Liver (tissue), 8 donors: ENCODE measurements at regions not wholly inside any gene's neighbourhood (a gene's known extent, or its start where the extent isn't known, plus 50 kb on each side); places are given as distances from the start of the nearest gene placed in this dataset.

Source experiments
- DNase-seq: peaks from one replicate; pipeline ENCODE4 v3.0.0-alpha.2; 2017; ENCODE audit warnings: low spot score
- H3K27ac ChIP-seq, 2 donors: one replicate each; pipeline ENCODE4 v1.7.0; 2013; ENCODE audit warnings: inconsistent platforms in 2 of 2, low read length in 2 of 2, control low read depth in 1 of 2, low read depth in 1 of 2, mild to moderate bottlenecking in 1 of 2
- H3K27me3 ChIP-seq, 4 donors: one replicate each; pipeline versions ENCODE4 v1.6.1 to v1.7.0; 2013; ENCODE audit warnings: low read length in 3 of 4, inconsistent platforms in 1 of 4, mild to moderate bottlenecking in 1 of 4, moderate library complexity in 1 of 4; ENCODE audit not compliant: control insufficient read depth in 4 of 4, insufficient read depth in 4 of 4
- H3K36me3 ChIP-seq, 4 donors: one replicate each; pipeline versions ENCODE4 v1.6.1 to v1.7.0; 2013; ENCODE audit warnings: low read length in 3 of 4, mild to moderate bottlenecking in 3 of 4, low read depth in 1 of 4, moderate library complexity in 1 of 4; ENCODE audit not compliant: control insufficient read depth in 4 of 4, insufficient read depth in 3 of 4
- H3K4me1 ChIP-seq, 4 donors: one replicate each; pipeline versions ENCODE4 v1.6.1 to v1.7.0; 2013; ENCODE audit warnings: low read length in 3 of 4, mild to moderate bottlenecking in 3 of 4, moderate library complexity in 1 of 4; ENCODE audit not compliant: control insufficient read depth in 4 of 4, insufficient read depth in 4 of 4
- H3K4me3 ChIP-seq, 3 donors: one replicate each; pipeline versions ENCODE4 v1.6.1 to v1.7.0; 2013; ENCODE audit warnings: low read length in 3 of 3, control low read depth in 1 of 3, low read depth in 1 of 3, mild to moderate bottlenecking in 1 of 3
- H3K9ac ChIP-seq, 2 donors: one replicate each; pipeline ENCODE4 v1.7.0; 2013; ENCODE audit warnings: low read length in 2 of 2, mild to moderate bottlenecking in 2 of 2, moderate library complexity in 2 of 2, control low read depth in 1 of 2, low read depth in 1 of 2
- H3K9me3 ChIP-seq, 4 donors: one replicate each; pipeline versions ENCODE4 v1.6.1 to v1.7.0; 2013; ENCODE audit warnings: low read length in 3 of 4; ENCODE audit not compliant: control insufficient read depth in 4 of 4
- EGR1 ChIP-seq, 2 donors: IDR thresholded peaks; 2 replicates each; pipeline ENCODE4 v1.6.1; 2016 to 2018; ENCODE audit warnings: antibody characterized with exemption in 2 of 2, low read depth in 2 of 2
- FOXA1 ChIP-seq: IDR thresholded peaks from 2 replicates; pipeline ENCODE4 v1.6.1; 2016; ENCODE audit warnings: antibody characterized with exemption
- FOXA2 ChIP-seq: IDR thresholded peaks from 2 replicates; pipeline ENCODE4 v1.6.1; 2016; ENCODE audit warnings: antibody characterized with exemption
- GABPA ChIP-seq, 2 donors: IDR thresholded peaks in 1 of 2; conservative IDR thresholded peaks in 1 of 2; 2 replicates each; pipeline ENCODE4 v1.6.1; 2016; ENCODE audit warnings: antibody characterized with exemption in 2 of 2, mild to moderate bottlenecking in 1 of 2, moderate library complexity in 1 of 2
- HNF4A ChIP-seq, 2 donors: conservative IDR thresholded peaks; 2 replicates each; pipeline ENCODE4 v1.6.1; 2016; ENCODE audit warnings: antibody characterized with exemption in 2 of 2, mild to moderate bottlenecking in 2 of 2
- HNF4G ChIP-seq: IDR thresholded peaks from 2 replicates; pipeline ENCODE4 v1.6.1; 2016; ENCODE audit warnings: antibody characterized with exemption
- JUND ChIP-seq, 2 donors: IDR thresholded peaks; 2 replicates each; pipeline ENCODE4 v1.6.1; 2016; ENCODE audit warnings: antibody characterized with exemption in 2 of 2
- NR2F2 ChIP-seq: IDR thresholded peaks from 2 replicates; pipeline ENCODE4 v1.6.1; 2016; ENCODE audit warnings: antibody characterized with exemption
- RAD21 ChIP-seq, 2 donors: IDR thresholded peaks; 2 replicates each; pipeline ENCODE4 v1.6.1; 2016; ENCODE audit warnings: antibody characterized with exemption in 2 of 2, mild to moderate bottlenecking in 2 of 2
- RXRA ChIP-seq, 2 donors: IDR thresholded peaks; 2 replicates each; pipeline ENCODE4 v1.6.1; 2017 to 2018; ENCODE audit warnings: antibody characterized with exemption in 2 of 2, mild to moderate bottlenecking in 1 of 2
- SP1 ChIP-seq: IDR thresholded peaks from 2 replicates; pipeline ENCODE4 v1.6.1; 2018; ENCODE audit warnings: antibody characterized with exemption, mild to moderate bottlenecking
- YY1 ChIP-seq: IDR thresholded peaks from 2 replicates; pipeline ENCODE4 v1.6.1; 2016; ENCODE audit warnings: antibody characterized with exemption, mild to moderate bottlenecking
- WGBS: extraction: QIAGEN DNeasy Blood & Tissue Kit; methylation state at CpG from one replicate; pipeline ENCODE4 v1.1.7; 2013; 5-methylcytosine and 5-hydroxymethylcytosine counted together
- TF ChIP-seq, protein P1 (sequence below): fragments of 150-350 bp; IDR thresholded peaks from 2 replicates; pipeline ENCODE4 v1.5.1; 2017; ENCODE audit warnings: improper control_type of control experiment, low read depth, low read length; ENCODE audit not compliant: missing input control
- TF ChIP-seq, protein P2 (sequence below): IDR thresholded peaks from 2 replicates; pipeline ENCODE4 v1.6.1; 2016; ENCODE audit warnings: antibody characterized with exemption
- TF ChIP-seq, protein P3 (sequence below): IDR thresholded peaks from 2 replicates; pipeline ENCODE4 v1.6.1; 2016; ENCODE audit warnings: antibody characterized with exemption, mild to moderate bottlenecking
- TF ChIP-seq, protein P4 (sequence below): IDR thresholded peaks from 2 replicates; pipeline ENCODE4 v1.6.1; 2016; ENCODE audit warnings: antibody characterized with exemption
- donor health status: healthy.
- donor health status: healthy.
- donor health status: healthy.
- donor health status: healthy.
- donor health status: healthy.

- 49% methylated on average over 1 of the region's 1 CpG for WGBS
- Histone ChIP-seq H3K9me3 (no peaks in the 10 kb centered on the region), H3K27me3 (no peaks in the 10 kb centered on the region), H3K9ac (no peak overlapping the region), H3K36me3 (no peaks in the 10 kb centered on the region), H3K4me1 (no peaks in the 10 kb centered on the region), H3K4me3 (no peak overlapping the region), H3K27ac (no peak overlapping the region)
- TF ChIP-seq JUND (IDR thresholded peaks at IDR 0.05) (peak in 1 of 2 donors; percentile 31), RXRA (IDR thresholded peaks at IDR 0.05) (no peak)
- DNase-seq, result no peak
Measured at GRCh38 chr2:193103064-193103463, 908.3 kb upstream of the TMEFF2 start.

DNA sequence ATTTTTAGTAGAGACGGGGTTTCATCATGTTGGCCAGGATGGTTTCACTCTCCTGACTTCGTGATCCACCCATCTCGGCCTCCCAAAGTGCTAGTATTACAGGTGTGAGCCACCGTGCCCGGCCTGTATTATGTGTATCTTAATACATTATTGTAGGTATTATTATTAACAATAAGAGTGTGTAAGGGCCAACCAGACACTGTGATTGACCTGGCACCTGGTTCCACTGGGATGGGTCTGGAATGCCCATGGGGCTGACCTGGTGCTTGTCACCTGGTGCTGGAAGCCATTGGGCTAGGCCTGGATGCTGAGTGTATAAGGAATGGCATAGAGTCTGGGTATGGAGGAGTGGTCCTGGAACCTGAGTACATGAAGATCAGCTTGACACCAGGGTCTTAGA is 906.9 kb upstream of the TMEFF2 start:
- no peak overlapping the region for H3K27ac ChIP-seq
- WGBS, result 96% methylated on average over 5 of the region's 5 CpGs
- H3K36me3 ChIP-seq, result no peaks in the 10 kb centered on the region
- H3K9me3 ChIP-seq, result no peaks in the 10 kb centered on the region
- no peak for DNase-seq
- TF ChIP-seq YY1, result no peak
- no peak for TF ChIP-seq SP1
- TF ChIP-seq HNF4G, result no peak
- TF ChIP-seq, protein P1, sequence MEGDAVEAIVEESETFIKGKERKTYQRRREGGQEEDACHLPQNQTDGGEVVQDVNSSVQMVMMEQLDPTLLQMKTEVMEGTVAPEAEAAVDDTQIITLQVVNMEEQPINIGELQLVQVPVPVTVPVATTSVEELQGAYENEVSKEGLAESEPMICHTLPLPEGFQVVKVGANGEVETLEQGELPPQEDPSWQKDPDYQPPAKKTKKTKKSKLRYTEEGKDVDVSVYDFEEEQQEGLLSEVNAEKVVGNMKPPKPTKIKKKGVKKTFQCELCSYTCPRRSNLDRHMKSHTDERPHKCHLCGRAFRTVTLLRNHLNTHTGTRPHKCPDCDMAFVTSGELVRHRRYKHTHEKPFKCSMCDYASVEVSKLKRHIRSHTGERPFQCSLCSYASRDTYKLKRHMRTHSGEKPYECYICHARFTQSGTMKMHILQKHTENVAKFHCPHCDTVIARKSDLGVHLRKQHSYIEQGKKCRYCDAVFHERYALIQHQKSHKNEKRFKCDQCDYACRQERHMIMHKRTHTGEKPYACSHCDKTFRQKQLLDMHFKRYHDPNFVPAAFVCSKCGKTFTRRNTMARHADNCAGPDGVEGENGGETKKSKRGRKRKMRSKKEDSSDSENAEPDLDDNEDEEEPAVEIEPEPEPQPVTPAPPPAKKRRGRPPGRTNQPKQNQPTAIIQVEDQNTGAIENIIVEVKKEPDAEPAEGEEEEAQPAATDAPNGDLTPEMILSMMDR, result no peak
- no peak for TF ChIP-seq EGR1 (IDR thresholded peaks at IDR 0.05; ENCODE audit: low read depth in 2 of 2)
- TF ChIP-seq RXRA (IDR thresholded peaks at IDR 0.05), result no peak
- no peak for TF ChIP-seq RAD21 (IDR thresholded peaks at IDR 0.05)
- no peak for TF ChIP-seq HNF4A (conservative IDR thresholded peaks at IDR 0.05)
- TF ChIP-seq FOXA1, result no peak
- TF ChIP-seq, protein P2, sequence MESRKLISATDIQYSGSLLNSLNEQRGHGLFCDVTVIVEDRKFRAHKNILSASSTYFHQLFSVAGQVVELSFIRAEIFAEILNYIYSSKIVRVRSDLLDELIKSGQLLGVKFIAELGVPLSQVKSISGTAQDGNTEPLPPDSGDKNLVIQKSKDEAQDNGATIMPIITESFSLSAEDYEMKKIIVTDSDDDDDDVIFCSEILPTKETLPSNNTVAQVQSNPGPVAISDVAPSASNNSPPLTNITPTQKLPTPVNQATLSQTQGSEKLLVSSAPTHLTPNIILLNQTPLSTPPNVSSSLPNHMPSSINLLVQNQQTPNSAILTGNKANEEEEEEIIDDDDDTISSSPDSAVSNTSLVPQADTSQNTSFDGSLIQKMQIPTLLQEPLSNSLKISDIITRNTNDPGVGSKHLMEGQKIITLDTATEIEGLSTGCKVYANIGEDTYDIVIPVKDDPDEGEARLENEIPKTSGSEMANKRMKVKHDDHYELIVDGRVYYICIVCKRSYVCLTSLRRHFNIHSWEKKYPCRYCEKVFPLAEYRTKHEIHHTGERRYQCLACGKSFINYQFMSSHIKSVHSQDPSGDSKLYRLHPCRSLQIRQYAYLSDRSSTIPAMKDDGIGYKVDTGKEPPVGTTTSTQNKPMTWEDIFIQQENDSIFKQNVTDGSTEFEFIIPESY, result no peak
- TF ChIP-seq GABPA (IDR thresholded peaks at IDR 0.05 in 1 of 2, conservative IDR thresholded peaks at IDR 0.05 in 1 of 2), result no peak
- TF ChIP-seq, protein P3, sequence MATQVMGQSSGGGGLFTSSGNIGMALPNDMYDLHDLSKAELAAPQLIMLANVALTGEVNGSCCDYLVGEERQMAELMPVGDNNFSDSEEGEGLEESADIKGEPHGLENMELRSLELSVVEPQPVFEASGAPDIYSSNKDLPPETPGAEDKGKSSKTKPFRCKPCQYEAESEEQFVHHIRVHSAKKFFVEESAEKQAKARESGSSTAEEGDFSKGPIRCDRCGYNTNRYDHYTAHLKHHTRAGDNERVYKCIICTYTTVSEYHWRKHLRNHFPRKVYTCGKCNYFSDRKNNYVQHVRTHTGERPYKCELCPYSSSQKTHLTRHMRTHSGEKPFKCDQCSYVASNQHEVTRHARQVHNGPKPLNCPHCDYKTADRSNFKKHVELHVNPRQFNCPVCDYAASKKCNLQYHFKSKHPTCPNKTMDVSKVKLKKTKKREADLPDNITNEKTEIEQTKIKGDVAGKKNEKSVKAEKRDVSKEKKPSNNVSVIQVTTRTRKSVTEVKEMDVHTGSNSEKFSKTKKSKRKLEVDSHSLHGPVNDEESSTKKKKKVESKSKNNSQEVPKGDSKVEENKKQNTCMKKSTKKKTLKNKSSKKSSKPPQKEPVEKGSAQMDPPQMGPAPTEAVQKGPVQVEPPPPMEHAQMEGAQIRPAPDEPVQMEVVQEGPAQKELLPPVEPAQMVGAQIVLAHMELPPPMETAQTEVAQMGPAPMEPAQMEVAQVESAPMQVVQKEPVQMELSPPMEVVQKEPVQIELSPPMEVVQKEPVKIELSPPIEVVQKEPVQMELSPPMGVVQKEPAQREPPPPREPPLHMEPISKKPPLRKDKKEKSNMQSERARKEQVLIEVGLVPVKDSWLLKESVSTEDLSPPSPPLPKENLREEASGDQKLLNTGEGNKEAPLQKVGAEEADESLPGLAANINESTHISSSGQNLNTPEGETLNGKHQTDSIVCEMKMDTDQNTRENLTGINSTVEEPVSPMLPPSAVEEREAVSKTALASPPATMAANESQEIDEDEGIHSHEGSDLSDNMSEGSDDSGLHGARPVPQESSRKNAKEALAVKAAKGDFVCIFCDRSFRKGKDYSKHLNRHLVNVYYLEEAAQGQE, result no peak
- TF ChIP-seq FOXA2, result no peak
- TF ChIP-seq NR2F2, result no peak
- TF ChIP-seq, protein P4, sequence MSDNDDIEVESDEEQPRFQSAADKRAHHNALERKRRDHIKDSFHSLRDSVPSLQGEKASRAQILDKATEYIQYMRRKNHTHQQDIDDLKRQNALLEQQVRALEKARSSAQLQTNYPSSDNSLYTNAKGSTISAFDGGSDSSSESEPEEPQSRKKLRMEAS, result no peak
- no peak overlapping the region for H3K4me3 ChIP-seq
- H3K4me1 ChIP-seq, result no peaks in the 10 kb centered on the region
- H3K9ac ChIP-seq, result no peak overlapping the region
- H3K27me3 ChIP-seq, result no peaks in the 10 kb centered on the region
